ENCODE measurements at regions not wholly inside any gene's neighbourhood (a gene's known extent, or its start where the extent isn't known, plus 50 kb on each side); places are given as distances from the start of the nearest gene placed in this dataset.

DNA sequence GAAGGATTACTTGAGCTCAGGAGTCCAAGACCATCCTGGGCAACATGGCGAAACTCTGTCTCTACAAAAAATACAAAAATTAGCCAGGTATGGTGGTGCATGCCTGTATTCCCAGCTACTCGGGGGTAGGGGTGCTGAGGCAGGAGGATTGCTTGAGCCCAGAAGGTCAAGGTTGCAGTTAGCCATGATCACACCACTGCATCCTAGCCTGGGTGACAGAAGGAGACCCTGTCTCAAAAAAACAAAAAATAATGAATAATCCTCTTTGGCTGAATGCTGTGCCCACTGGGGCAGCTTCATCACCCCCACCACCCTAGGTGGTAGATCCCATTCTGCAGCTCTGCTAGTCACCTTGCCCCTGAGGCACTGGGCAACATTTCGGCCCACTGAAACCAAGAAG, 109.4 kb downstream of the ZFP36L2 start:
- TF ChIP-seq, protein P1, sequence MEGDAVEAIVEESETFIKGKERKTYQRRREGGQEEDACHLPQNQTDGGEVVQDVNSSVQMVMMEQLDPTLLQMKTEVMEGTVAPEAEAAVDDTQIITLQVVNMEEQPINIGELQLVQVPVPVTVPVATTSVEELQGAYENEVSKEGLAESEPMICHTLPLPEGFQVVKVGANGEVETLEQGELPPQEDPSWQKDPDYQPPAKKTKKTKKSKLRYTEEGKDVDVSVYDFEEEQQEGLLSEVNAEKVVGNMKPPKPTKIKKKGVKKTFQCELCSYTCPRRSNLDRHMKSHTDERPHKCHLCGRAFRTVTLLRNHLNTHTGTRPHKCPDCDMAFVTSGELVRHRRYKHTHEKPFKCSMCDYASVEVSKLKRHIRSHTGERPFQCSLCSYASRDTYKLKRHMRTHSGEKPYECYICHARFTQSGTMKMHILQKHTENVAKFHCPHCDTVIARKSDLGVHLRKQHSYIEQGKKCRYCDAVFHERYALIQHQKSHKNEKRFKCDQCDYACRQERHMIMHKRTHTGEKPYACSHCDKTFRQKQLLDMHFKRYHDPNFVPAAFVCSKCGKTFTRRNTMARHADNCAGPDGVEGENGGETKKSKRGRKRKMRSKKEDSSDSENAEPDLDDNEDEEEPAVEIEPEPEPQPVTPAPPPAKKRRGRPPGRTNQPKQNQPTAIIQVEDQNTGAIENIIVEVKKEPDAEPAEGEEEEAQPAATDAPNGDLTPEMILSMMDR (IDR thresholded peaks at IDR 0.05), result no peak
- TF ChIP-seq POLR2A (IDR thresholded peaks at IDR 0.05), result no peak
